HT1080 (cell line): ENCODE measurements at regions not wholly inside any gene's neighbourhood (a gene's known extent, or its start where the extent isn't known, plus 50 kb on each side); places are given as distances from the start of the nearest gene placed in this dataset.
"Not testable (repeated sequence)": the region's sequence is repeated elsewhere in the genome, so short reads cannot be mapped to it uniquely, and the experiment has no call there.

Experiments
- DNase-seq: peaks from one replicate; pipeline ENCODE4 v3.0.0-alpha.2; 2015; ENCODE audit warnings: low read depth

- DNase-seq = no peak
These were observed 450.5 kb upstream of the GRAMD2B start for GRCh38 chr5:125972706-125973105.

GRCh38 chr5:125974679-125975078, 448.5 kb upstream of the GRAMD2B start:
- DNase-seq = no peak

- DNase-seq = no peak
These were observed 446.7 kb upstream of the GRAMD2B start for GRCh38 chr5:125976421-125977000.

GRCh38 chr5:125978015-125978414, 445.2 kb upstream of the GRAMD2B start:
- no peak for DNase-seq

- DNase-seq = no peak
These were observed 443.6 kb upstream of the GRAMD2B start for GRCh38 chr5:125979636-125980035.

- no peak for DNase-seq
These were observed 442.2 kb upstream of the GRAMD2B start for GRCh38 chr5:125981016-125981415.

GRCh38 chr5:125987677-125988255, 435.4 kb upstream of the GRAMD2B start:
- DNase-seq = no peak

GRCh38 chr5:125992050-125992449, 431.2 kb upstream of the GRAMD2B start:
- DNase-seq = no peak

GRCh38 chr5:125999271-126000030, 423.8 kb upstream of the GRAMD2B start:
- not testable (repeated sequence) for DNase-seq

GRCh38 chr5:126000507-126000906, 422.7 kb upstream of the GRAMD2B start:
- no peak for DNase-seq

GRCh38 chr5:126002222-126002897, 420.8 kb upstream of the GRAMD2B start:
- peak; percentile 36 for DNase-seq

- no peak for DNase-seq
These were observed 419.9 kb upstream of the GRAMD2B start for GRCh38 chr5:126003309-126003708.

- DNase-seq = no peak
These were observed 418.6 kb upstream of the GRAMD2B start for GRCh38 chr5:126004636-126005035.

GRCh38 chr5:126007841-126008240, 415.4 kb upstream of the GRAMD2B start:
- no peak for DNase-seq

GRCh38 chr5:126009566-126009965, 413.6 kb upstream of the GRAMD2B start:
- no peak for DNase-seq

- not testable (repeated sequence) for DNase-seq
These were observed 411.7 kb upstream of the GRAMD2B start for GRCh38 chr5:126011526-126011925.

- DNase-seq = no peak
These were observed 408.5 kb upstream of the GRAMD2B start for GRCh38 chr5:126014676-126015075.

- DNase-seq = peak; percentile 48
These were observed 407.7 kb upstream of the GRAMD2B start for GRCh38 chr5:126015235-126016181.

GRCh38 chr5:126016256-126016655, 407.0 kb upstream of the GRAMD2B start:
- no peak for DNase-seq

GRCh38 chr5:126017096-126017495, 406.1 kb upstream of the GRAMD2B start:
- no peak for DNase-seq

- no peak for DNase-seq
These were observed 402.4 kb upstream of the GRAMD2B start for GRCh38 chr5:126020770-126021169.
